Gastroesophageal sphincter (tissue), 3 donors: ENCODE measurements at regions not wholly inside any gene's neighbourhood (a gene's known extent, or its start where the extent isn't known, plus 50 kb on each side); places are given as distances from the start of the nearest gene placed in this dataset.

Experiments
- CTCF ChIP-seq, 4 experiments: fragments of 200-600 bp in 2 of 4; fragments of 450-650 bp in 2 of 4; sonication (generic) in 1 of 4; IDR thresholded peaks; one replicate each; pipeline ENCODE4 v1.5.1; 2017 to 2019; ENCODE audit warnings: antibody characterized with exemption in 4 of 4, mild to moderate bottlenecking in 2 of 4, moderate library complexity in 2 of 4
- POLR2A ChIP-seq, 2 donors: fragments of 450-650 bp; IDR thresholded peaks; one replicate each; pipeline ENCODE4 v1.6.1; 2017; ENCODE audit warnings: antibody characterized with exemption in 2 of 2, mild to moderate bottlenecking in 2 of 2, moderate library complexity in 1 of 2

DNA sequence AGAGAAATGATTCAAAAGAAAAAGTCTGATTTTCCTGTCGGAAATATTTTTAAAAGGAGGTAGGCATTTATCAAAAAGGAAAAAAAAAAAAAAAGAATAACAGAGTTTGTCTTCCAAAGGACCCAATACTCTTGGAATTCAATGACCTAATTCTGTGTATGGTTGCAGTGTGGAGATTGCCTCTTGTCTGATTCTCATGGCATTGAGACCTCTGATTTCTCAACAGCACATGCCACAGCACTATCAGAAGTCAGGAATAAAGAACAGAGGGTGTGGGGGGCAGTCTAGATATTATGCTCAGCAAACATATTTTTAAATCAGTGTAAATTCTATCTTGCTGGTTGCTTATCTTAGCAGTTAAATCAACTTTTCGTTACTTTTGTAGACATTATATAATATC is 81.3 kb upstream of the SOX9 start:
- no peak for TF ChIP-seq CTCF (IDR thresholded peaks at IDR 0.05)
- no peak for TF ChIP-seq POLR2A (IDR thresholded peaks at IDR 0.05)
